HCT116 (cell line): ENCODE measurements at regions not wholly inside any gene's neighbourhood (a gene's known extent, or its start where the extent isn't known, plus 50 kb on each side); places are given as distances from the start of the nearest gene placed in this dataset.

Source experiments
- POLR2AphosphoS5 ChIP-seq: IDR thresholded peaks from 2 replicates; pipeline ENCODE4 v1.6.1; 2011; ENCODE audit warnings: mild to moderate bottlenecking, low read depth, low read length, moderate library complexity
- SP1 ChIP-seq: IDR thresholded peaks from 2 replicates; pipeline ENCODE4 v1.6.1; 2012; ENCODE audit warnings: low read depth

GRCh38 chr3:48077815-48078214 lies 61.6 kb upstream of the MAP4 start:
- TF ChIP-seq POLR2AphosphoS5 (no peak), SP1 (no peak)
